Thymus (tissue), 11 donors: ENCODE measurements at regions not wholly inside any gene's neighbourhood (a gene's known extent, or its start where the extent isn't known, plus 50 kb on each side); places are given as distances from the start of the nearest gene placed in this dataset.

Experiments
- DNase-seq, 9 donors: peaks; one replicate each; pipeline ENCODE4 v3.0.0-alpha.2; 2013; ENCODE audit warnings: low spot score in 9 of 9, low read depth in 6 of 9, missing footprints in 1 of 9
- H3K27ac ChIP-seq, 2 donors: one replicate each; pipeline ENCODE4 v1.5.1; 2013; ENCODE audit warnings: control low read depth in 1 of 2, low read depth in 1 of 2, low read length in 1 of 2, mild to moderate bottlenecking in 1 of 2, moderate library complexity in 1 of 2
- H3K27me3 ChIP-seq, 2 donors: one replicate each; pipeline ENCODE4 v1.5.1; 2013; ENCODE audit warnings: low read length in 1 of 2; ENCODE audit not compliant: control insufficient read depth in 2 of 2, insufficient read depth in 1 of 2
- H3K36me3 ChIP-seq, 2 donors: one replicate each; pipeline ENCODE4 v1.5.1; 2013; ENCODE audit warnings: low read length in 1 of 2, mild to moderate bottlenecking in 1 of 2, moderate library complexity in 1 of 2; ENCODE audit not compliant: control insufficient read depth in 2 of 2, insufficient read depth in 2 of 2
- H3K4me1 ChIP-seq, 2 donors: one replicate each; pipeline ENCODE4 v1.5.1; 2013; ENCODE audit warnings: low read length in 2 of 2; ENCODE audit not compliant: control insufficient read depth in 2 of 2, insufficient read depth in 2 of 2
- H3K4me3 ChIP-seq, 2 donors: one replicate each; pipeline ENCODE4 v1.5.1; 2013; ENCODE audit warnings: low read length in 2 of 2, control low read depth in 1 of 2, mild to moderate bottlenecking in 1 of 2
- H3K9me3 ChIP-seq, 2 donors: one replicate each; pipeline ENCODE4 v1.5.1; 2013; ENCODE audit warnings: low read length in 1 of 2, mild to moderate bottlenecking in 1 of 2; ENCODE audit not compliant: control insufficient read depth in 2 of 2, insufficient read depth in 1 of 2
- WGBS: extraction: QIAGEN DNeasy Blood & Tissue Kit; methylation state at CpG from one replicate; pipeline ENCODE4 v1.1.7; 2013; 5-methylcytosine and 5-hydroxymethylcytosine counted together
- donor health status: healthy.

- H3K9me3 ChIP-seq, result no peaks in the 10 kb centered on the region
- no peaks in the 10 kb centered on the region for H3K4me1 ChIP-seq
- no peaks in the 10 kb centered on the region for H3K36me3 ChIP-seq
- H3K4me3 ChIP-seq, result no peak overlapping the region
- H3K27me3 ChIP-seq, result no peaks in the 10 kb centered on the region
- H3K27ac ChIP-seq, result no peak overlapping the region
- WGBS, result 93% methylated on average over 3 of the region's 3 CpGs
- DNase-seq, result no peak
Measured at GRCh38 chr2:12205086-12205485, 458.7 kb downstream of the LPIN1 start.

- DNase-seq, result no peak
- H3K36me3 ChIP-seq, result no peaks in the 10 kb centered on the region
- no peak overlapping the region for H3K27ac ChIP-seq
- H3K9me3 ChIP-seq, result no peaks in the 10 kb centered on the region
- WGBS, result 89% methylated on average over 1 of the region's 1 CpG
- no peaks in the 10 kb centered on the region for H3K27me3 ChIP-seq
- no peak overlapping the region for H3K4me3 ChIP-seq
- no peaks in the 10 kb centered on the region for H3K4me1 ChIP-seq
Measured at GRCh38 chr2:12207491-12207890, 461.1 kb downstream of the LPIN1 start.

- Histone ChIP-seq H3K4me1 (no peaks in the 10 kb centered on the region), H3K27ac (no peak overlapping the region), H3K4me3 (no peak overlapping the region), H3K36me3 (no peaks in the 10 kb centered on the region), H3K9me3 (no peaks in the 10 kb centered on the region), H3K27me3 (no peaks in the 10 kb centered on the region)
- no peak for DNase-seq
- WGBS, result 98% methylated on average over 17 of the region's 17 CpGs
Measured at GRCh38 chr2:12210016-12210933, 463.8 kb downstream of the LPIN1 start.

GRCh38 chr2:12211326-12212175 is 465.1 kb downstream of the LPIN1 start:
- no peak for DNase-seq
- no peaks in the 10 kb centered on the region for H3K27me3 ChIP-seq
- H3K9me3 ChIP-seq, result no peaks in the 10 kb centered on the region
- H3K27ac ChIP-seq, result no peak overlapping the region
- H3K4me1 ChIP-seq, result no peaks in the 10 kb centered on the region
- no peaks in the 10 kb centered on the region for H3K36me3 ChIP-seq
- WGBS, result 94% methylated on average over 3 of the region's 3 CpGs
- H3K4me3 ChIP-seq, result no peak overlapping the region

- Histone ChIP-seq H3K27ac (no peak overlapping the region), H3K4me3 (no peak overlapping the region), H3K4me1 (no peaks in the 10 kb centered on the region), H3K9me3 (no peaks in the 10 kb centered on the region), H3K36me3 (no peaks in the 10 kb centered on the region), H3K27me3 (no peaks in the 10 kb centered on the region)
- no peak for DNase-seq
- WGBS, result 88% methylated on average over 6 of the region's 6 CpGs
Measured at GRCh38 chr2:12212841-12213597, 466.6 kb downstream of the LPIN1 start.

GRCh38 chr2:12217175-12217574 is 470.7 kb downstream of the LPIN1 start:
- 99% methylated on average over 1 of the region's 1 CpG for WGBS
- H3K27ac ChIP-seq, result no peak overlapping the region
- no peaks in the 10 kb centered on the region for H3K27me3 ChIP-seq
- no peaks in the 10 kb centered on the region for H3K4me1 ChIP-seq
- H3K4me3 ChIP-seq, result no peak overlapping the region
- no peaks in the 10 kb centered on the region for H3K9me3 ChIP-seq
- no peaks in the 10 kb centered on the region for H3K36me3 ChIP-seq
- no peak for DNase-seq

- no peak for DNase-seq
- WGBS, result 98% methylated on average over 8 of the region's 8 CpGs
- H3K4me3 ChIP-seq, result no peak overlapping the region
- H3K4me1 ChIP-seq, result no peaks in the 10 kb centered on the region
- H3K27me3 ChIP-seq, result no peaks in the 10 kb centered on the region
- no peaks in the 10 kb centered on the region for H3K36me3 ChIP-seq
- no peak overlapping the region for H3K27ac ChIP-seq
- H3K9me3 ChIP-seq, result peaks cover 0 to 8% of the 10 kb centered on the region in 2 donors
Measured at GRCh38 chr2:12219761-12220160, 473.3 kb downstream of the LPIN1 start.

GRCh38 chr2:12221584-12221983 is 475.2 kb downstream of the LPIN1 start:
- WGBS, result 98% methylated on average over 2 of the region's 2 CpGs
- Histone ChIP-seq H3K27me3 (no peaks in the 10 kb centered on the region), H3K4me3 (no peak overlapping the region), H3K4me1 (no peaks in the 10 kb centered on the region), H3K27ac (no peak overlapping the region), H3K9me3 (peaks cover 0 to 8% of the 10 kb centered on the region in 2 donors), H3K36me3 (no peaks in the 10 kb centered on the region)
- DNase-seq, result no peak
